NCI-H187 (cell line): ENCODE measurements at regions not wholly inside any gene's neighbourhood (a gene's known extent, or its start where the extent isn't known, plus 50 kb on each side); places are given as distances from the start of the nearest gene placed in this dataset.

Source experiments
- DNase-seq, 2 experiments: peaks; one replicate each; lab custom pipeline; 2025; lab: John Stamatoyannopoulos, UW

DNA sequence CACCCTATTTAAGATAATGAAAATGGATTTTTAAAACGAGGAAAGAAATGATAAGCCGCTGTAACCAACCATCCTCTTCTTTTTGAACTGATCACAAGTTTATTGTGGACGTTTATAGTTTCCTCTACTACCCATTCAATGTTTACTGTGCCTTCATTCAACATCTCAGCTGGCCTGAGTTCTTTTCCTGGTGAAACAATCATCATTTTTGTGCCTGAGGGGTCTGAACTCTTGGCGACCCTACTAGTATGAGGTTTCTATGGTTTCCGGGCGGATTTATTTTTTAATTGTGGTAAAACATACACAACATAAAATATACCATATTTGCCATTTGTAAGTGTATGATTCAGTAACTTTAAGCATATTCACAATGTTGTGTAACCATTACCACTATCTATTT, 100.7 kb downstream of the SPRY1 start:
- no peak for DNase-seq

DNA sequence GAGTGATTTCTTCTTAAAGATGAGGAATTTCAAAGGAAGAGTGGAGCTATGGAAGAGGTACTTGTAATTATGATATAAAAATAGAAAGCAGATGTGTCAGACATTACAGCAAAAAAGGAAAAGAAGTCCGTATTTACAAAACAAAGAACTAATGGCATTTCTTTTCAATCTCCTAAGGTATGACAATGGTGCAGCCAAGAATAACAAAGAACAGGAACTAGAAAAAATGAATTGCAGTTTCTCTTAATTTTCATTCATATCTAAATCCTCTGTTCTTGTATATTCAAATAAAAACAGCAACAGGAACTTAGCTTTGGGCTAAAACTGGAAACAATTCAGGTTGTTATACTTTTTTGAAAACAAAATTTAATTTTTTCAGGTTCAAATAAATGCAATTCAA, 105.1 kb downstream of the SPRY1 start:
- DNase-seq, result no peak

DNA sequence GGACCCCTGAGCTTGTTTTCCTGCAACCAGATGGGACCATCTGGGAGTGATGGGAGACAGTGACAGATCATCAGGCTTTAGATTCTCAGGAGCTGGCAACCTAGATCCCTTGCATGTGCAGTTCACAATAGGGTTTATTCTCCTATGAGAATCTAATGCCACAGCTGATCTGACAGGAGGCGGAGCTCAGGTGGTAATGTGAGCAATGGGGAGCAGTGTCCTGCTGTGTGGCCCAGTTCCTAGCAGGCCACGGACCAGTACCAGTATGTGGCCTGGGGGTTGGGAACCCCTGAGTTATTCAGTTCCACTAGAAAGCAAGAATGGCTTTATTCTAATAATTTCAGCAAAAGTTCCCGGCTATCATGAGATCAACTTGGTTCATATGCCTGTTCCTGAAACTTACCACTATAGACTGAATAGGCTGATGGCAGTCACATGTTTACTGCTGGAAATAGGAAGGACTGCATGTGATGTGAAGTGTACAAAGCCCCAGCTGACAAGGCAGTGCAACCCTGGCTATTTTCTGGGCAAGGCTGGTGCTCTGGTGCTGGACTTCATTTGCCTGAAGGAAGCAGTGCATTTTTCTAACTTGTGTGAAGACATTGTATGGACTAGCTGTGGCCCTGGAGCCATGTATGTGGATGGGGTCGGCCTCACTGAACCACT, 107.2 kb downstream of the SPRY1 start:
- no peak for DNase-seq

DNA sequence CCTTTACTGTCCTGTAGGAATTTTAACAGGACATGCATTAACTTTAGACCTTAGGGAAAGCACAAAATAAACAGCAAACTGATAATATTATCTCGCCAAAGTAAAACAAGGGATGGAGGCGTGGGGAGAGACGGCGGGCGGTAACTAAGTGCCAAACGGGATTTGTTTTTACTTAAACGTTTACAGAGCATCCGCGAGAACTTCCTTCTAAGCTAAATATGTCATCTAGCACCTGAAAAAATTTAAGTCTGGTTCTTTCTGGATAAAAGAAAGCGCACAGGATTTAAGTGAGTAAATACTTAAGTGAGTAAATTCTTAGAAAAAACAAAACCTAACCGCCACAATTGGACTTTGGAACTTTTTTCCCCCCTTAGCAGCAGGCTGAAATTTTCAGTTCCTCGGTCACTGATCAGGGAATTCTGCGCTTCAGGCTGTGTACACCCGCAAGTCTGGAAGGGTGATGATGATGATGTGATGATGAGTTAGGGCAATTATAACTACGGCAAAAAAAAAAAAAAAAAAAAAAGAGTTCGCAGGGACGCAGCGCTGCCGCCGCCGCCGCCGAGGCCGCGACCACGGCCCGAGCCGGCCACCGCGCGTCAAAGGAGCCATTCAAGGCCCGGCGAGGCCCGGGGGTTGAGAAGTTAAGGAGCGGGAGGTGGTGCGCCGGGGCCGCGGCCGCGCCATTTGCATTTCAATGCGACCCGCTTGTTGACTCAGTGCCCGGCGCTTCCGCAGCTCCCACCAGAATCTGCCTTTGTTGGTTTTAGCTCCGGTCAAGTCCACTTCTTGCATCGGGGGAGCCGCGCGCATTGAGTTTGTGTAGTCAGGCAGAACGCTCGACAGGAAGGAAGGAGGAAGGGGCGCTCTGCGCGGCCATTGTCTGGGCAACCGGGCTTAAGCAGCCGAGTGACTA, 108.8 kb downstream of the SPRY1 start:
- DNase-seq, result peak; percentile 24 to 54

DNA sequence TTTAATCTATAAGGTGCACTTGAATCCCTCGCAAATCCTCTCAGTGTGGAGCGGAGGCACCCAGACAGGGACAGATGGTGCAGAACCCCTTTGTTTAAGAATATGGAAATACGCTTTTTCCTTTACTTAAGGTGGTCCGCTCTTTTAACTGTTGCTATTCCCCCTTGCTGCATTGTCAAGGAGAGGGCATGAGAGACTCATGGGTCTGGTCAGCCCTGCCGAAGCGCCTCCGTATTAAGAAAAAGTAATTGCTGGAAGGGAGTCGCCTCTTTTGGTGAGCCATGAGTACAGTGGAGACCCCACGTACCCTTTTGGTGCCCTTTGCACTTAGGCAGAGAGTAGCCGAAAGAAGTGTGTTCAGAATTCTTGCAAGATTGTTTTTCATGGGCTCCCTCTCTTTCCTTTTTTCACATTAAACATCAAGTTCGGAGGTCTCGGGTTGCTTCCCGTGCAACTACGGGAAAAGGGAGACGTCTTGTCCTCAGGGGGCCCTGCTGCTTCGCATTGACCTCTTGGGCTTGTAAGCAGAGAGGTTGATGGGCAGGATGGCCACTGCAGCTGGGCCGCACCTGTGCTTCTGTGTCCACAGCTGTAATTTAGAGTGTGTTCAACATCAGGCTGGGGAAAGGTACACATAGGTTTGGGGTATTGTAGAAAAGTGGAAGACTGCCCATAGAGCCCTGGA, 109.6 kb downstream of the SPRY1 start:
- no peak for DNase-seq

GRCh38 chr4:123507376-123507775, 110.8 kb downstream of the SPRY1 start:
- peak; percentile 11 to 49 for DNase-seq

DNA sequence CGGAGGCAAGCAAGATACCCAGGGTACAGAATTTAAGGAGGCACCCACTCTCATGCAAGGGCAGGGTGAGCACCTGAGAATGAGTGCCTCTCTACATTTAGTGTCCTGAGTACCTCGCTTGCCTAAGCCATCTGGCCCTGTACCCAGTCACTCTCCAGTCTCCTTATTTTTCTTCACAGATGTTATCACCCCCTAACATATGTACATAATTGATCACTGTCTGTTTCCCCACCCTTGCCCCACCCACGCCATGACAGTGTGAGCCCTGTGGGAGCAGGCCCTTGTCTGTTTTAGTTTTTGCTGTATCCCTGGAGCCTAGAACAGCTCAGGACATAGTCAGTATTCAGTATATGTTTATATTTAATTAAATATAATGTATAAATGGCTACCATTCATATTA, 113.6 kb downstream of the SPRY1 start:
- no peak for DNase-seq

DNA sequence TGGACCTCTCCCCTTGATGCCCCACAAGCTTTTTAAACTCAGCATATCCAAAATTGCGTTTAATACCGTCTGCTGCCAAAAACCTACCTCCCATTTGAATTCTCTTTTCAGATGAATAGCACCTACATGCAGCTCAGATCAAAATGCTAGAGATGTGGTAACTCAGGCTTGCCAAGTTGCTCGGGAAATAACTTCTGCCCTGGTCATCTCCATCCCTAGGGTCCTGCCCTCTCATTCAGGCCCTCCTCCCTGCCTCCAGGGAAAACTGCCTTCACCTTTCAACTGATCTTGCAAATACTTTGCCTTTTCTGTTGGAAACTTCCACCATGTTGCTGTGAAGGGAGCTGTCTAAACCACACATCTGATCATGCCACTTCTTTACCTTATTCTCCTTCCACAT, 114.1 kb downstream of the SPRY1 start:
- DNase-seq, result no peak

GRCh38 chr4:123516576-123516975, 120.0 kb downstream of the SPRY1 start:
- DNase-seq, result no peak

DNA sequence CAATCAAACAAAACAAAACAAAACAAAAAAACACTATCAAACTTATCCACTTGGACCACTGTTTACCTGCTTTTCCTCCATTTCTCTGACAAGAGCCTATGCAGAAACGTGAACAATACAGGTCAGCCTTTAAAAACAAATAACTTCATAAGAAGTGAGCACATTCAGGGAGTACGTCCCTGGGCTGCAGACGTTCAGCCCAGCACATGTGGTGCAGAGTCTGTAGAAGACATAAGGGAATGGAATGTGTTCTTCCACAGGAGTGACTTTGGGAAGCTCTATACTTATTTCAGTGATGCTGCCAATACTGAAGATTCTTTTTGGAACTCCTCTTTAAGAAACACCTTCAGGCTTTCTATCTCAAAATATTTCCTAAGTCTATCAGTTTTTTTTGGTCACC, 120.6 kb downstream of the SPRY1 start:
- no peak for DNase-seq

- no peak for DNase-seq
These were observed 121.4 kb downstream of the SPRY1 start for GRCh38 chr4:123517971-123518370.

GRCh38 chr4:123520325-123520724, 123.7 kb downstream of the SPRY1 start:
- no peak for DNase-seq

- no peak for DNase-seq
These were observed 125.5 kb downstream of the SPRY1 start for GRCh38 chr4:123522081-123522480.

DNA sequence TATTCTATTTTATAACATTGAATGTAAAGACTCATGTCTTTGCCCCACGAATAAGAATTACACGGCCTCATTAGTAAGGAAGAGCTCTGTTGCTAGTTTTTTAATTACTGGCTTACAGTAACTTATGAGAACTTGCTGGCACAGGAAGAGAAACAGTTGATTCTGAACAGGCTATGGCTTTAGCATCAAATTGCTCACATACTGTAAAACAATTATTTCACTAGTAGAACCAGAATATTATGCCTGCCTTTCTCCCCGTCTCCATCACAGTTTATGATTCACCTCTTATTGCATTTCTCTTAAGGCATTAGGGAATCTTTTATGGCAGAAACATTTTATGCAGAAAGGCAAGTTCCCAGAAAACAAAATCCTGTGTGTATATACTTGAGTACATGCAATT, 126.1 kb downstream of the SPRY1 start:
- no peak for DNase-seq

GRCh38 chr4:123524958-123525628, 128.5 kb downstream of the SPRY1 start:
- DNase-seq, result no peak

GRCh38 chr4:123526511-123526910, 129.9 kb downstream of the SPRY1 start:
- DNase-seq, result no peak

DNA sequence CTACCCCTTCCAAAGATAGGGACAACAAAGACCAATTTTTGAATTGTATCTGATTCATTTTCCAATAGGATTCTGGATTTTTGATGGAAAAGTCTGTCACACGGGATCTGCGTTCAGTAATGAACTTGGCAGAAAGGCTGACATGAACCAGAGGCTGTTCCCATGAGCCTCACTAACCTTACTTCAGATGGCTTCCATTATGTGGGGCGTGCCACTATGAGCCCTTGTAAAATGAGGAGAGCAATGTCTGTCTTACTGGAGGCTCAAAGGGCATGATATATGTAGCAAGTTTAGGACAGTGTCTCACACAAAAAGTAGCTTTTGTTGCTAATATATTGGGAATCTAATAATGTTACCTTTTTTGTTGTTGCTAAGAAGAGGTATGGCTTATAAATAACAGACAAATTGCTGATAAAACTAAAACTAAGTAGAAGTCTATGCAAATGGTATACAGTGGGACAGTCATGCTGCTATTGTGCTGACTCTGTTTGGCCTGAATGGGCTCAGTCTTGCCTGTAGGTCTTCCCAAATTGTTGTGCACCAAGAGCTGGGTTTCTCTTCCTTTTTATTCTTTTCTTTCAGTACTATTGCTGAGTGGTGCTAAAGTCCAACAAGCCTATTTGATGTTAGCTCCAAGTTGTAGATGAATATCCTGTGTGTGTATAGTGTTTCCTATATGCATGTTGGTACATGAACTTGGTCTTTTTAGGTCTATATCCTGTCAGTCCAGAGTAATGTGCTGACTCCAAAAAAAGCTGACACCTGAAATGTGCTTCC, 132.1 kb downstream of the SPRY1 start:
- DNase-seq, result no peak

DNA sequence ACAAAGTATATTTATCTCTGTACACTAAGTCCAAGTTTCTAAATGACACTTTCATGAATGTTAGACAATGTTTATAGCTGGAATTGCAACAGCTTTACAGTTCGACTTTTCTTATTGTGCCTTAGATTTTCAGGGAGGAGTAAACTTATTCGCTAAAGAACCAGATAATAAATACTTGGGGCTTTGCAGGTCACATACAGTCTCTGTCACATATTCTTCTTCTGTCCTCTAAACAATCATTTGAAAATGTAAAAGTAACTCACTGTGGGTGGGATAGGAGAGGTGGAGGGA, 132.6 kb downstream of the SPRY1 start:
- no peak for DNase-seq

DNA sequence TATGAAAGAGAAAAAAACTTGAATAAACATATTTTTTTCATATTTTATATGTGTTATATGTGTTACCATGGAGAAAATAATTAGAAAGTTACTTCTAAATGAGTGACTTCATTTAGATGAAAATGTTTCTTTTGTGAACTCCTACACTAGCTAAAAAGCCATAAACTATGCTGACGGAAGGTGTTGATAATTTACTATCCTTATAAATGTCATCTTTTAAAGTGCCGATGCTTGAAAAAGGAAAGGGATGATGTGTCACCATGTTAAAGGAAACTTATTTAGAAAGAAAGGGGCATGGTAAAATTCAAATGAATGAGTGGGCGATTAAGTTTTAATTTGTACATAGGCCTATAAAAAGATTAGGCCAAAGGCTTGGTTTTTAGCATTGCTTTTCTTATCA, 133.8 kb downstream of the SPRY1 start:
- DNase-seq, result no peak

GRCh38 chr4:123535037-123535748, 138.6 kb downstream of the SPRY1 start:
- DNase-seq, result no peak

- DNase-seq, result no peak
These were observed 139.6 kb downstream of the SPRY1 start for GRCh38 chr4:123536225-123536624.
